ENCODE measurements at regions not wholly inside any gene's neighbourhood (a gene's known extent, or its start where the extent isn't known, plus 50 kb on each side); places are given as distances from the start of the nearest gene placed in this dataset.

- peak; percentile 36 for DNase-seq
Measured at GRCh38 chr12:92574911-92575570, 127.7 kb upstream of the PLEKHG7 start.

GRCh38 chr12:92574051-92574783 is 128.6 kb upstream of the PLEKHG7 start:
- no peak for DNase-seq

- no peak for DNase-seq
Measured at GRCh38 chr12:92573104-92573503, 129.7 kb upstream of the PLEKHG7 start.

GRCh38 chr12:92571844-92572543 is 130.8 kb upstream of the PLEKHG7 start:
- no peak for DNase-seq

GRCh38 chr12:92571169-92571568 is 131.6 kb upstream of the PLEKHG7 start:
- DNase-seq = no peak

GRCh38 chr12:92570056-92570753 is 132.6 kb upstream of the PLEKHG7 start:
- DNase-seq = peak; percentile 82

- DNase-seq = peak; percentile 42
Measured at GRCh38 chr12:92568691-92569090, 134.1 kb upstream of the PLEKHG7 start.

GRCh38 chr12:92566448-92567019 is 136.3 kb upstream of the PLEKHG7 start:
- DNase-seq = peak; percentile 56

GRCh38 chr12:92563819-92564218 is 139.0 kb upstream of the PLEKHG7 start:
- DNase-seq = no peak

GRCh38 chr12:92562063-92562734 is 140.6 kb upstream of the PLEKHG7 start:
- DNase-seq = no peak

- DNase-seq = peak; percentile 49
Measured at GRCh38 chr12:92561543-92561899, 141.3 kb upstream of the PLEKHG7 start.

GRCh38 chr12:92560713-92561542 is 141.9 kb upstream of the PLEKHG7 start:
- no peak for DNase-seq

GRCh38 chr12:92558806-92559205 is 144.0 kb upstream of the PLEKHG7 start:
- peak; percentile 49 for DNase-seq

- no peak for DNase-seq
Measured at GRCh38 chr12:92558215-92558773, 144.5 kb upstream of the PLEKHG7 start.

- no peak for DNase-seq
Measured at GRCh38 chr12:92557422-92557724, 145.4 kb upstream of the PLEKHG7 start.

- DNase-seq = no peak
Measured at GRCh38 chr12:92556637-92557421, 146.0 kb upstream of the PLEKHG7 start.

- DNase-seq = no peak
Measured at GRCh38 chr12:92556141-92556540, 146.6 kb upstream of the PLEKHG7 start.

GRCh38 chr12:92554158-92555073 is 148.4 kb upstream of the PLEKHG7 start:
- peak; percentile 84 for DNase-seq

- peak; percentile 59 for DNase-seq
Measured at GRCh38 chr12:92553389-92553788, 149.4 kb upstream of the PLEKHG7 start.
